ENCODE measurements at regions not wholly inside any gene's neighbourhood (a gene's known extent, or its start where the extent isn't known, plus 50 kb on each side); places are given as distances from the start of the nearest gene placed in this dataset.

DNA sequence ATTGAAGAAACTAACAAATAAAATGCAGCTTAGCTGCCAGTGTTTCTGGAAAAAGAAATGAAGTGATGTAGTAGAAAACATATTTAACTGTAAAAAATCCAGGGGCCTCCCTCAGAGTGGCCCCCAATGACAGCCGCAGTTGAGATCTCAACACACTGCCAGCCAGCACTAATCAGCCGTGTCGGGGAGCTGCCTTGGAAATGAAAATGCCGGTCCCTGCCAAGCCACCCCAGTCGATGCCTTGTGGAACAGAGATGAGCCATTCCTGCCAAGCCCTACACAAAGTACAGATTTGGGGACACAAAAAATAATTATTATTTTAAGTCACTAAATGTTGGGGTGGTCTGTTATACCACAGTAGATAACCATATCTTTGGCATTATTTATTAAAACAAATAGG is 1342.4 kb downstream of the EFNB2 start:
- H3K4me1 ChIP-seq: no peaks in the 10 kb centered on the region
- no peak overlapping the region for H3K4me3 ChIP-seq
- H3K36me3 ChIP-seq: no peaks in the 10 kb centered on the region
- intact Hi-C loops (cut with DNase I; ENCODE audit: low total_unique reads): no loop called here
- TF ChIP-seq POLR2A (IDR thresholded peaks at IDR 0.05) (no peak), POLR2AphosphoS5 (IDR thresholded peaks at IDR 0.05) (no peak)
- TF ChIP-seq, protein P1, sequence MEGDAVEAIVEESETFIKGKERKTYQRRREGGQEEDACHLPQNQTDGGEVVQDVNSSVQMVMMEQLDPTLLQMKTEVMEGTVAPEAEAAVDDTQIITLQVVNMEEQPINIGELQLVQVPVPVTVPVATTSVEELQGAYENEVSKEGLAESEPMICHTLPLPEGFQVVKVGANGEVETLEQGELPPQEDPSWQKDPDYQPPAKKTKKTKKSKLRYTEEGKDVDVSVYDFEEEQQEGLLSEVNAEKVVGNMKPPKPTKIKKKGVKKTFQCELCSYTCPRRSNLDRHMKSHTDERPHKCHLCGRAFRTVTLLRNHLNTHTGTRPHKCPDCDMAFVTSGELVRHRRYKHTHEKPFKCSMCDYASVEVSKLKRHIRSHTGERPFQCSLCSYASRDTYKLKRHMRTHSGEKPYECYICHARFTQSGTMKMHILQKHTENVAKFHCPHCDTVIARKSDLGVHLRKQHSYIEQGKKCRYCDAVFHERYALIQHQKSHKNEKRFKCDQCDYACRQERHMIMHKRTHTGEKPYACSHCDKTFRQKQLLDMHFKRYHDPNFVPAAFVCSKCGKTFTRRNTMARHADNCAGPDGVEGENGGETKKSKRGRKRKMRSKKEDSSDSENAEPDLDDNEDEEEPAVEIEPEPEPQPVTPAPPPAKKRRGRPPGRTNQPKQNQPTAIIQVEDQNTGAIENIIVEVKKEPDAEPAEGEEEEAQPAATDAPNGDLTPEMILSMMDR (IDR thresholded peaks at IDR 0.05): no peak
- H3K9me3 ChIP-seq: no peaks in the 10 kb centered on the region
- no peaks in the 10 kb centered on the region for H3K27me3 ChIP-seq
- no peak for DNase-seq (ENCODE audit: low spot score in 2 of 2)
- no peak overlapping the region for H3K27ac ChIP-seq

DNA sequence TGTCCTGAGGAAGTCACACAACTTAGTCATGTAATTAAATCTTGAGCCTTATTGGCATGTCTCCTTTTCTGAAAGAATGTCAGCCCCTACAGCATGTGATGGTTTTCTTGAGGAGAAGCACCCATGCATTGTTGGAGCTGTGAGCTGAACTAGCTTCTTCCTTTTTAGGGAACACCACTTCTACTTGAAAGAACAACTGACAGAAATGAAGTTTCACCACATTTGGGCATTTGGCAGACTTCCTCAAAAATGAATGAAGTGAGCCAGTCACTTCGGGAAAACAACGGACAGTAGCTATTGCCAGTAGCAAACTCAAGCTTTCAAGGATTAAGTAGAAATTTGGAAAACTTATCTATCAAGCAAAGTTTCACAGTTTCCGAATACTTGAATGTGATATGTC is 1351.3 kb downstream of the EFNB2 start:
- H3K27ac ChIP-seq: no peak overlapping the region
- no peak for DNase-seq (ENCODE audit: low spot score in 2 of 2)
- H3K27me3 ChIP-seq: no peaks in the 10 kb centered on the region
- TF ChIP-seq POLR2AphosphoS5 (IDR thresholded peaks at IDR 0.05) (no peak), POLR2A (IDR thresholded peaks at IDR 0.05) (no peak)
- TF ChIP-seq, protein P1 (IDR thresholded peaks at IDR 0.05): no peak
- no peak overlapping the region for H3K4me3 ChIP-seq
- no peaks in the 10 kb centered on the region for H3K36me3 ChIP-seq
- intact Hi-C loops (cut with DNase I; ENCODE audit: low total_unique reads): no loop called here
- H3K9me3 ChIP-seq: no peaks in the 10 kb centered on the region
- no peaks in the 10 kb centered on the region for H3K4me1 ChIP-seq

DNA sequence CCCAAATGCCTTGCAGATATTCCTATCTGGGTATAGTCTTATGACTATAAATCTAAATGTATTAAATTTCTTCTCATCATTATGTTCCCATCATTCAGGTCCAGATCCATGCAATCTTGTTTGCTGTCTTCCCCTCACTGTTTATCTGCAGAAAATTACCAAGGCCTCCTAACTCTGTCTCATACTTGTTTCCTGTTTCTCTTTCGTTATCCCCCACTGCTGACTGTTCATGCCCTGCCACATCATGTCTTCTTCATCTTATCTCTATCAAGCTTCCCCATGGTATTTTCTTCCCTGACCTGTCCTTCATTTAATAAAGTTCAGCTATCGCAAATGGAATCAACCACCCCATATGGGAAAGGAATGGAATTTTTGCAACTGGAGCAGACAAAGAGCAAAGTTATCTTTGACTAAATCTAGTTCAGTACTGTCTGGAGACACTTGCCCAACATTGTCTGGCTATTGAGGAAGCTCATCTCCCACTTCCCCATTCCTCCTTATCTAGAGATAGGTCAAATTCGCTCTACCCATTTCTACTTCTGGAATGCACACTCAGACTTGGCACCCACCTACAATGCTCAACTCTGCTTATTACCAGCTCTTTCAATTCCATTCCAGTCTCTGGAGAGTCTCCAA is 1358.1 kb downstream of the EFNB2 start:
- Histone ChIP-seq H3K9me3 (no peaks in the 10 kb centered on the region), H3K4me1 (no peaks in the 10 kb centered on the region), H3K27ac (no peak overlapping the region), H3K4me3 (no peak overlapping the region), H3K36me3 (no peaks in the 10 kb centered on the region), H3K27me3 (no peaks in the 10 kb centered on the region)
- no peak for DNase-seq (ENCODE audit: low spot score in 2 of 2)
- TF ChIP-seq, protein P1 (IDR thresholded peaks at IDR 0.05): no peak
- intact Hi-C loops (cut with DNase I; ENCODE audit: low total_unique reads): no loop called here

DNA sequence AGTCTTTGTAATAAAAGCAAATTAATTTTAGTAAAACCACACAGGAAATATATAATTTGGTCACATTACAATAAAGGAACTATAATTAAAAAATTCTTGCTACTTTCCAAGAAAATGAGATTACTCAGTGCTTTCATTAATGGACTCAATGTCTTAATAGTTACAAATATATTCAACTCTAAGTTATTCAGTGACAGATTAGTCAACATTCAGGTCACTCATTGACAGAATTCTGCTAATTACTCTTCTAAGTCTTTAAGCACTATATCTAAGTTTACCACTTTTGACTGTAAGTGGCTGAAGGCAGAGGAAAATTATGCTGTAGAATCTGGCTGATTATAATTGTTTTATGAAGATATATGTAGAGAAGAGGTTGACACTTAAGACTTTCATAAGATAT is 1365.0 kb downstream of the EFNB2 start:
- Histone ChIP-seq H3K9me3 (peaks cover 4 to 16% of the 10 kb centered on the region in 2 donors), H3K4me1 (no peaks in the 10 kb centered on the region), H3K27me3 (no peaks in the 10 kb centered on the region), H3K36me3 (no peaks in the 10 kb centered on the region), H3K4me3 (no peak overlapping the region), H3K27ac (no peak overlapping the region)
- no peak for DNase-seq (ENCODE audit: low spot score in 2 of 2)
- TF ChIP-seq POLR2A (IDR thresholded peaks at IDR 0.05) (no peak), POLR2AphosphoS5 (IDR thresholded peaks at IDR 0.05) (no peak)
- TF ChIP-seq, protein P1 (IDR thresholded peaks at IDR 0.05): no peak
- intact Hi-C loops (cut with DNase I; ENCODE audit: low total_unique reads): loop anchor here (5.0 kb wide), 1 partner anchor 1358 kb away; no protein-coding TSS in a partner anchor

DNA sequence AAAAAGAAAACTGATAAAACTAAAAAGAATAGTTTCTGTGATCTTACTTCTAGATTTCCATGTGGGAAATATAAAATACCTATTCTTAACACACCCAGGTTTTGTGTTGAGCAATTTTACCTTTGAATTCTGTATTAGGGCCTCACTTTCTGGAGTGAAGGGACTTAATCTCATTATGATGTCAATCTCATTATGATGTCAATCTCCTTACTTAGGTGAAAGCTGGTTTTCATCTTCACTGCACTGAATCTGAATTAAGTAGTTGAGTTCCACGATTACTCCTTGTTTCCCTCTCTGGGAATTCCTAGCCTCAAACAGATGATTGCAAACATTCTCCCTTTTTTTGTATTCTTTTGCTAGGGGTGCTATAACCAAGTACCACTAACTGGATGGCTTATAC is 1367.2 kb downstream of the EFNB2 start:
- Histone ChIP-seq H3K27ac (no peak overlapping the region), H3K4me3 (no peak overlapping the region), H3K27me3 (no peaks in the 10 kb centered on the region), H3K4me1 (no peaks in the 10 kb centered on the region), H3K9me3 (peaks cover 4 to 16% of the 10 kb centered on the region in 2 donors), H3K36me3 (no peaks in the 10 kb centered on the region)
- intact Hi-C loops (cut with DNase I; ENCODE audit: low total_unique reads): no loop called here
- no peak for DNase-seq (ENCODE audit: low spot score in 2 of 2)
- no peak for TF ChIP-seq POLR2A (IDR thresholded peaks at IDR 0.05)
- TF ChIP-seq POLR2AphosphoS5 (IDR thresholded peaks at IDR 0.05): no peak
- TF ChIP-seq, protein P1 (IDR thresholded peaks at IDR 0.05): no peak

All from breast epithelium (tissue), 4 donors.